Left renal cortex interstitium (tissue), 4 donors: ENCODE measurements at regions not wholly inside any gene's neighbourhood (a gene's known extent, or its start where the extent isn't known, plus 50 kb on each side); places are given as distances from the start of the nearest gene placed in this dataset.
A peak's percentile ranks its signal among the peaks of the same experiment; 100 is the strongest.

Experiments used
- DNase-seq, 4 donors: peaks; one replicate each; pipeline ENCODE4 v3.0.0-alpha.2; 2013; ENCODE audit warnings: low read depth in 4 of 4, low spot score in 2 of 4, missing footprints in 1 of 4

- no peak for DNase-seq
Measured at GRCh38 chr2:45154606-45155155, 145.4 kb upstream of the SIX2 start.

- DNase-seq: no peak
Measured at GRCh38 chr2:45154144-45154543, 144.9 kb upstream of the SIX2 start.

- no peak for DNase-seq
Measured at GRCh38 chr2:45153121-45153520, 143.9 kb upstream of the SIX2 start.

- DNase-seq: no peak
Measured at GRCh38 chr2:45152691-45153090, 143.4 kb upstream of the SIX2 start.

GRCh38 chr2:45145073-45145899 is 136.0 kb upstream of the SIX2 start:
- DNase-seq: no peak

GRCh38 chr2:45141883-45142866 is 132.9 kb upstream of the SIX2 start:
- no peak for DNase-seq

GRCh38 chr2:45140675-45141074 is 131.4 kb upstream of the SIX2 start:
- DNase-seq: no peak

- DNase-seq: no peak
Measured at GRCh38 chr2:45138904-45139303, 129.7 kb upstream of the SIX2 start.

- DNase-seq: no peak
Measured at GRCh38 chr2:45137966-45138695, 128.9 kb upstream of the SIX2 start.

GRCh38 chr2:45134726-45135125 is 125.5 kb upstream of the SIX2 start:
- no peak for DNase-seq

GRCh38 chr2:45134014-45134413 is 124.8 kb upstream of the SIX2 start:
- no peak for DNase-seq

GRCh38 chr2:45132551-45132950 is 123.3 kb upstream of the SIX2 start:
- DNase-seq: no peak

- DNase-seq: no peak
Measured at GRCh38 chr2:45131587-45131986, 122.3 kb upstream of the SIX2 start.

GRCh38 chr2:45130736-45131135 is 121.5 kb upstream of the SIX2 start:
- no peak for DNase-seq

GRCh38 chr2:45128580-45128997 is 119.3 kb upstream of the SIX2 start:
- peak in 2 of 4 donors; percentile 26 to 32 for DNase-seq

GRCh38 chr2:45127891-45128290 is 118.6 kb upstream of the SIX2 start:
- no peak for DNase-seq

- no peak for DNase-seq
Measured at GRCh38 chr2:45127321-45127720, 118.1 kb upstream of the SIX2 start.

GRCh38 chr2:45125232-45125631 is 116.0 kb upstream of the SIX2 start:
- DNase-seq: no peak

- DNase-seq: no peak
Measured at GRCh38 chr2:45124456-45124855, 115.2 kb upstream of the SIX2 start.

- no peak for DNase-seq
Measured at GRCh38 chr2:45123521-45124191, 114.4 kb upstream of the SIX2 start.
